H7 (cell line): ENCODE measurements at regions not wholly inside any gene's neighbourhood (a gene's known extent, or its start where the extent isn't known, plus 50 kb on each side); places are given as distances from the start of the nearest gene placed in this dataset.
"Not testable (repeated sequence)": the region's sequence is repeated elsewhere in the genome, so short reads cannot be mapped to it uniquely, and the experiment has no call there.

Experiments
- DNase-seq: peaks from one replicate; pipeline ENCODE4 v3.0.0; 2012
- H3K27me3 ChIP-seq: 2 replicates; pipeline ENCODE4 v1.6.0; 2011; ENCODE audit warnings: mild to moderate bottlenecking, low read length; ENCODE audit not compliant: control insufficient read depth, insufficient read depth
- H3K36me3 ChIP-seq: replicated peaks from 2 replicates; pipeline ENCODE4 v1.5.1; 2011; ENCODE audit warnings: low read length; ENCODE audit not compliant: control insufficient read depth, insufficient read depth
- H3K4me3 ChIP-seq: 2 replicates; pipeline ENCODE4 v1.5.1; 2011; ENCODE audit warnings: low read depth, mild to moderate bottlenecking, control low read depth, low read length, moderate library complexity; ENCODE audit not compliant: insufficient read depth

GRCh38 chr6:6091608-6092002 is 84.9 kb upstream of the NRN1 start:
- H3K4me3 ChIP-seq: no peak overlapping the region
- H3K36me3 ChIP-seq: no peaks in the 10 kb centered on the region
- no peaks in the 10 kb centered on the region for H3K27me3 ChIP-seq
- no peak for DNase-seq

DNA sequence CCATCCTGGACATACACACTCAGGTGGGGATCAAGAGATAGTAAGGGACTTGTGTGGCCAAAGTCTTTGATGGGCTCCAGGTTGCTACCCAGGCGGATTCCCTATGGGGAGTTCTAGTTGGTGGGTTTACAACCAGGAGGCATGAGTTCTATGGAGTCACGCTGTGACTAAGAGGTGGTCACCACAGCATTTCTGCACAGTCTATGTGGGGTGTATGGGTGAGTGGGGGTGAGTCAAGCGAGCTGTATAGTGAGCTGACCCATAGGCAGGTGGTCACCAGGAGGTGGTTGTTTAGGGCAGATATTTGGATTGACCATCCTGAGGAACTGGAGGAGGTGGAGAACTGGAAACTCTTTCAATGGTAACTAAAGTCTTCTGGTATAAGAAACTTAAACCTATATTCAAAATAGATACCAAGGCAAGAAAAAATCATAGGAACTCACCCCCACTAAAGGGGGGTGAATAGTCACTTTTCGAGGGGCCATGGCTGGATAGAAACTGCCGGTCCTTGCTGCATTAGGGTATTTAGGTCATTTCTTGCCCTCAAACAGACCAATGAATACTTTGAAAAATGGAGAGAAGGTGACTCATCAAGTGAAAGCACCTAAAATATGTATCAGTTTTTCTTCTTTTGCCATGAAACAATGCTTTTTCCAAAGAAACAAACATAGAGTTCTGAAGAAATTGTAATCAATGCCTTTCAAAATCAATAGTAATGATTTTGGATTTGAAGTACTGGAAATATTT is 84.3 kb upstream of the NRN1 start:
- Histone ChIP-seq H3K27me3 (no peaks in the 10 kb centered on the region), H3K4me3 (no peak overlapping the region), H3K36me3 (no peaks in the 10 kb centered on the region)
- DNase-seq: no peak

DNA sequence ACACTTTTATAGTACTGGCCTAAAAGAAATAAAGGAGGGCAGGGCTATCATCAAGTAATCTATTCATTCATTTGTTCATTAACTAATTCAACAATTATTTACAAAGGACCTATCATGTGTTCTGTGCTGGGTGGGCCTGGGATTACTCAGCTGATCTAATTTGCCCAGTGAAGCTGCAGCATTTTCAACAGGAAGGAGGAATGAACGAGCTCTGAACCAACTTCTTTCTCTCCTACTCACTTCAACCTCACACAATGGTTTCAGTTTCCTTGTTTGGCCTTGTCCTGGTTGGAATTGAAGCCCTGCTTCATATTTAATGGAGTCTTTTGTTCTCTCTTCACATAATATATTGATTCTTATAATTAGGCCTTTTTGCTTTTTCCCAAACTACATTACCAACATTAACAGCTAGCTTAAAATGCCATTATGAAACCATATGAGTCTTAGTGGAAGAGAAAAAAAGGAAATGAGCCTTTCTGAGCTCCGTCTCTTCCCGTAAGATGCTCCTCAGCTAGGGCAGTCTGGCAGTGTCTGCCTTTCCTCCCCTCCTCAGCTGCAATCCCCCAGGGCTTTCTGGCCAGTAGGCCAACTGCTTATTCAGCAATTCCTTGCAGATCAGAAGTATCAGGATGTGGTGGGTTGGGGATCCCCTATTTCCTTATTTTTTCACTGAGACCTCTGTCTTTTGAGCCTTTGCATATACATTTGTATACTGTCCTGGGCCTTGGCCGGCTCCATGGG is 79.4 kb upstream of the NRN1 start:
- Histone ChIP-seq H3K4me3 (no peak overlapping the region), H3K27me3 (no peaks in the 10 kb centered on the region), H3K36me3 (no peaks in the 10 kb centered on the region)
- peak; percentile 7 for DNase-seq

- Histone ChIP-seq H3K27me3 (no peaks in the 10 kb centered on the region), H3K4me3 (no peak overlapping the region), H3K36me3 (no peaks in the 10 kb centered on the region)
- no peak for DNase-seq
Observed at GRCh38 chr6:6080975-6081374, 74.2 kb upstream of the NRN1 start.

GRCh38 chr6:6074190-6074589 is 67.5 kb upstream of the NRN1 start:
- Histone ChIP-seq H3K27me3 (no peaks in the 10 kb centered on the region), H3K4me3 (no peak overlapping the region), H3K36me3 (no peaks in the 10 kb centered on the region)
- no peak for DNase-seq

DNA sequence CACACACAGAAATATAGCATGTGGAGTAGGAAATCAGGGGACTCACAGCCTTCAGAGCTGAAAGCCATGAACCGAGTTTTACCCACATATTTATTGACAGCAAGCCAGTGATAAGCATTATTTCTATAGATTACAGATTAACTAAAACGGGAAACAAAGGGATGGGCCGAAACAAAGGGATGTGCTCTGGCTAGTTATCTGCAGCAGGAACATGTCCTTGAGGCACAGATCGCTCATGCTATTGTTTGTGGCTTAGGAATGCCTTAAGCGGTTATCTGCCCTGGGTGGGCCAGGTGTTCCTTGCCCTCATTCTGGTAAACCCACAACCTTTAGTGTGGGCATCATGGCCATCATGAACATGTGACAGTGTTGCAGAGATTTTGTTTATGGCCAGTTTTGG is 61.4 kb upstream of the NRN1 start:
- not testable (repeated sequence) for H3K4me3 ChIP-seq, H3K36me3 ChIP-seq, DNase-seq, H3K27me3 ChIP-seq

GRCh38 chr6:6058054-6058444 is 51.3 kb upstream of the NRN1 start:
- Histone ChIP-seq H3K4me3 (no peak overlapping the region), H3K36me3 (no peaks in the 10 kb centered on the region), H3K27me3 (no peaks in the 10 kb centered on the region; the same call in 1 of the 2 replicates)
- peak; percentile 11 for DNase-seq

GRCh38 chr6:6057442-6058053 is 50.8 kb upstream of the NRN1 start:
- peak; percentile 49 for DNase-seq
- Histone ChIP-seq H3K27me3 (no peaks in the 10 kb centered on the region; the same call in 1 of the 2 replicates), H3K4me3 (no peak overlapping the region), H3K36me3 (no peaks in the 10 kb centered on the region)
